ENCODE measurements at regions not wholly inside any gene's neighbourhood (a gene's known extent, or its start where the extent isn't known, plus 50 kb on each side); places are given as distances from the start of the nearest gene placed in this dataset.

- DNase-seq (ENCODE audit: low read depth in 2 of 2): no peak
Measured at GRCh38 chr11:129292092-129292491, 83.6 kb upstream of the BARX2 start.

DNA sequence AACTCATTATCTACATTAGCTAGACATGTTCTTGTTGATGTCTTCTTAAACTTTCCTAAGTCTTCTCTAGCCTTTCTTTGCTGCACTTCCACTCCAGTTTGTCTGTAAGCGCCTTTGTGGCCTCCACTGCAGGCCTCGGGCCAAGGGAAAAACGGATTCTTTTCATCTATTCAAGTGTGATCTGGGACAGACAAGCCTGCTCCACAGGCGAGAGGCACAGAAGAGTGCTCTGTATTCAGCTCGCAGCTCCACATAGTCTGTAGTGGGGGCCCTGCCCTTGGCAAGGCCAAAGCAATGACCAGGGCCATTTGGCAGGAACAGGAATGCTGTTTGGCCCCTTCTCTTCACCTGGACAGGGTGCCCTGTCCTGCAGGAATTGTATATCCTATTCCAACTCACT is 84.1 kb upstream of the BARX2 start:
- DNase-seq (ENCODE audit: low read depth in 2 of 2): no peak

DNA sequence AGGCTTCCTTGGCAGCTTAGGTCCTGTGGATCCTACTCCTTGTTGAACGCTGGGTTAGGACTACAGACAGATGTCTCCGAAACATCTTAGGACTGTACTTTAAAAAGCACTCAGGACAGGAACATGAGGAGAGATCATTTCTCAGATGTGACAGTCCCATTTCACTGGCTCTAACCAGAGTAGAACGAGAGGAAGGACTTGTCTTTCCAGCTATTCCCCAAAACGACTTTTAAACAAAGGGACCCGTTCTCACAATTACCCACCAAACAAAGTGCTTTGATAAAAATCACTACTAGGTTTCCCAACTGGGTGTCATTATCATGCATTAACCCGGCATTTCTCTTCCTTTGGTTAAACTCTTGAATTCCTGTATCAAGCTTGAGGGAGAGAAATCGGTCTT is 84.7 kb upstream of the BARX2 start:
- DNase-seq (ENCODE audit: low read depth in 2 of 2): no peak

DNA sequence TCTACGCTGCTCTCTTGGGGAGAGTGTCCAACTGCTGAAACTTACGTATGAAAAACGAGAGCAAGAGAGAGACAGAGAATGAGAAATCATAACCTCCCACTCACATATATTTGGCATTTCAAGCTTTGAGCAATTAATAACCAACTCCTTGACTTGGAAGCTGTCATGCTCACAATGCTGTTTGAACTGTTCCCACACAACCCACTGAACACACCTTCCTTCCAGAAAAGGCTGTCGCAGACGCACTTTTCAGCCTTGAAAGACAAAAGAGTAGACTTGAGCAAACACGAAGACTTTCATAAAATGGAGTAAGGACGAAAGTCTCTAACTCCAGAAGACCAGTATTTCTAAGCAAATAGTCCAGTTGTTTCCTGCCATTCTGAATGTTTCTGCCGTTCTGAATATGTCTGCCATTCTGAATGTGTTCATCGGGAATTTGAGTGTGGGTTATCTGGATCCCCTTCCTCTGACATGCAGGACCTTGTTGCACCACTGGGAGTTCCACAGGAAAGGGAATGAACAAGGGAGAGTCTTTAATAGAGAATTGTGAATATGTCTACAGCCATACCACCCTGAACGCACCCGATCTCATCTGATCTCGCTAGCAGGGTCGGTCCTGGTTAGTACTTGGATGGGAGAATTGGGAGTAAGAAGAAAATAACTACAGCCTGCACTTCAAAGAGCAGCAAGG is 86.2 kb upstream of the BARX2 start:
- no peak for DNase-seq (ENCODE audit: low read depth in 2 of 2)

GRCh38 chr11:129287920-129288319 is 87.7 kb upstream of the BARX2 start:
- DNase-seq (ENCODE audit: low read depth in 2 of 2): no peak

- DNase-seq (ENCODE audit: low read depth in 2 of 2): no peak
Measured at GRCh38 chr11:129286813-129287212, 88.8 kb upstream of the BARX2 start.

DNA sequence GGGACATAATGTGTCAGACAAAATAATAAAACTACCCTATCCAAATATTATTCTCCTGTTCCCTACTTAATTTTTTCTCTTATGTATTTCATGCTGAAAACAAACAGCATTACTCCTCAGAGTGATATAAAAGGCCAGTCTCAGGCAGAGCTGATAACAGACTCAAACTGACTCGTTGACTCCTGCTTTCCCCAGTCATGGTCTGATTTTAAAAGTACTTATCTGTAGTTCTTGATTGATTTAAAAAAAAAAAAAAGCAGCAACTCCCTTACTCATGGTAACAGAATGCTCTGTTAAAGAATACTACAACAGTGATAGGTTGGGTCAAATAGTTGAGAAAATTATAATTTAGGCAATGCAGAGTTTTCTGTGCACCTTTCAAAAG is 90.3 kb upstream of the BARX2 start:
- DNase-seq (ENCODE audit: low read depth in 2 of 2): no peak

- no peak for DNase-seq (ENCODE audit: low read depth in 2 of 2)
Measured at GRCh38 chr11:129283141-129283540, 91.0 kb upstream of the ARHGAP32 start.

DNA sequence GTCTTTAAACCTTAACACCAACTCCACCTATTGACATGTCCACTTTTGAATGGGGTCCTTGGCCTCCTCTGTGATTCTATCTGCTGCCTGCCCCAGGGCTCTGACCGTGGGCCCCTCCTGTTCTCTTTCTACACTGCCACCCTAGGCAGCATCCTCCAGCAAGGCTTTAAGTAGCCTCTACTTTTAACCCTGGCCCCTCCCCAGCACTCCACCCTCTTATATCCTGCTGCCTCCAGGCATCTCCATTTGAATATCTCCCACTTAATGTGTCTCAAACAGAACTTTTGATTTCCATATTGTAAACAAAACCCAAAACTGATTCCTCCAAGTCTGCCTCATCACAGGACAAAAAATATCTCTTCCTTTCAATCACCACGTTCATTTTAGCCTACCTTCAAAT is 90.5 kb upstream of the ARHGAP32 start:
- no peak for DNase-seq (ENCODE audit: low read depth in 2 of 2)

DNA sequence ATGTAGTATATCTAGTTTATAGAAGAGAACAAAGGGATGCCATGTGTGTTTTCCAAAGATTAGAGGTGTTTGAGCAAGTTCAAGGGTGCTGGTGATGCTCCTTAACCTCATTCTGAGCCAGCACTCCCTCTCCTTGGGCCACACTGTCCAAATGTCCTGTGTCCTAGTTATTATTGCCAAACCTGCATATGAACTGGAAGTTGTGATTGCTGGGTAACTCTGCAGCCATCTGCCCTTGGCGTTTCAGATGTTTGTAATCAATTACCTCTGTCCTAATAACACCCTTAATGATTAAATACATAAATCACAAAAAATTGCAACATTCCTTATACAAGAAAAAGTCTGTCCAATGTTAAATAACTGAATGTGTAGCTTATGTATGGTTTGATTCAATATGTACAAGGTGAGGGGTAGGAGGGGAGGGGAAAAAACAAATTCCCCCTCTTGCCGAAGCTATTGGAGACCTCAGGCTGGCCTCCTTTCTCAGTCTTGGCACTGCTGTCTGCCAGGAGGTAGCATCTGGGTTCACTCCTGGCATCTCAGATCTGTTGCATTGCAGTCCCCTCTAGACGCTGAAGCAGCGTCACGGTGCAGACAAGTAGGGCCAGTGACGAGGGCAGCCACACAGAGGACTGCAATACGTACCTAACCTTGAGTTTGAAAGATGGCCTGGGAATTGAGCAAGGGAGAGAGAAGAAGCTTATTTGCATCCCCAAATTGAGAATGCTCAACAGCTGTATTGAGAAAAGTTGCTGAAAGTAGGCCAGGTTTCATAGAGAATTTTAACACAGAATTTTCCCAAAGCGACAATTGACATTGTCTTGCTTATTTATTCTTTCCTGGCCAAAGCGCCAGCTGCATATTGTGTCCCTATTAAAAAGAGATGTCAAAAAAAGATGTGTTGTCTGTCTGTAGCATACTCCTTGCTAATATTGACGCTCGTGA is 89.6 kb upstream of the ARHGAP32 start:
- no peak for DNase-seq (ENCODE audit: low read depth in 2 of 2)

DNA sequence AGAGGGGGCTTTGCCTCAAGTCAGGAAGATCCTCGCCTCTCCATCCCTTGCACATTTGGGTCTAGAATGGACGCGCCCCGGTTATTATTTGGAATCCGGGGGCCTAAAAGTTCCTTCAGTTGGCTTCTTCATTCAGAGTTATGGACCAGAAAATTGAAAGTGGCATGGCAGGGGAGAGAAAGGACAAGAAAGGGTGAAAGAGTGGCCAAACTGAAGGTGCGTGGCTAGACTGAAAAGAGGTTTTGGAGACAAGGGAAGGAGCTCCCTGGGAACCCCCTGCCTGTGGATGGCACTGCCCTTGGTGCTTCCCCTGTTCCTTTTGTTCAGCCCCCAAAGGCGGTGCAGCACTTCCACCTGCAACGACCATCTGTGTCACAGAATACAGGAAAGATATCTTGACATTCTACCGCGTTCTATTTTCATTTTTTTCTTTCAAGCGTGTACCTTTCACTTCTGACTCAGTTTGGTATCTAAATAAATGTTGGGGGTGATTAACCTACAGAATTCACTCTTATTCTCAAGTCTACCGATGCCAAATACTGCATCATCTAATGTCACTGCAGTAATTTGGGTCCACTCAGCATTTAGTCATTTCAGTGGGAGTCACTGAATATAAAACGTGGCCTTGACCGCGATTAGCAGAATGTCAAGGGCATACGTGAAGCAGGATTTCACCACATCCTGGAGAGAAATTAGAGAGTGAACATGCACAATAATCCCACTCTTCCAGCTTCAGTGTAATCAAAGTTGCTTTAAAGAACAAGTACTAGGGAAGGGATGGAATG is 88.1 kb upstream of the ARHGAP32 start:
- no peak for DNase-seq (ENCODE audit: low read depth in 2 of 2)

DNA sequence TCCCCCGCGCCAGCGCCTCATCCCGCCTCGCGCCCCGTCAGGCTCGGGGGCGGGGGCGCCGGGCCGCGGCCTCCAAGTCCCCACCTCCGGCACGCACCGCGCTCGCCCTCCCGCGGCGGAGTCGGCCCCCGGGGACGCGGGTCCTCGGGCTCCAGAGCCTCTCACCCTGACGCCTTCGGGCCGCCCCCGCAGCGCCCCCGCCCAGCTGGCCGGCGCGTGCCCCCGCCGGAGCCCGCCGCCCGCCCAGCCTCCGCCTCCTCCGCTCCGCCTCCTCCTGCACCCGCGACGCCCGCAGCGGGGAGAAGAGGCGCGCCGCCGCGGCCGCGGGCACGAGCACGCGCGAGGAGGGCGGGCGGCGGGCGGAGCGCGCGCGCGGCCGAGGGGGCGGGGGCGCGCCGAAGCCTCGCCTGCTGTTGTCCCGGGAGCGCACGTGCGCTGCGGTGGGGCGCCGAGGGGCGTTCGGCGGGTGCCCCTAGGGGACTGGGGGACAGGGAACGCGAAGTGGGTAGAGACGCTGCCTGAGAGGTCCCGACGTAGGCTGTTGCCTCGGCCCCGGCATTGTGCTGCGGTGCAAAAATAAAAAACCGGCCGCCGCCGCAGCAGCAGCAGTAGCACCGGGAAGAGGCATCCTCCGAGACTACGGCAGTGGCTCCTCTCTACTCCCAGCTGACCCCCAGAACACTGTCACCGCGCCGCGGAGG is 87.4 kb upstream of the ARHGAP32 start:
- peak; percentile 54 for DNase-seq (ENCODE audit: low read depth in 2 of 2)

GRCh38 chr11:129278586-129279319 is 86.6 kb upstream of the ARHGAP32 start:
- no peak for DNase-seq (ENCODE audit: low read depth in 2 of 2)

GRCh38 chr11:129277198-129277843 is 85.2 kb upstream of the ARHGAP32 start:
- DNase-seq (ENCODE audit: low read depth in 2 of 2): no peak

- DNase-seq (ENCODE audit: low read depth in 2 of 2): no peak
Measured at GRCh38 chr11:129275828-129276227, 83.7 kb upstream of the ARHGAP32 start.

DNA sequence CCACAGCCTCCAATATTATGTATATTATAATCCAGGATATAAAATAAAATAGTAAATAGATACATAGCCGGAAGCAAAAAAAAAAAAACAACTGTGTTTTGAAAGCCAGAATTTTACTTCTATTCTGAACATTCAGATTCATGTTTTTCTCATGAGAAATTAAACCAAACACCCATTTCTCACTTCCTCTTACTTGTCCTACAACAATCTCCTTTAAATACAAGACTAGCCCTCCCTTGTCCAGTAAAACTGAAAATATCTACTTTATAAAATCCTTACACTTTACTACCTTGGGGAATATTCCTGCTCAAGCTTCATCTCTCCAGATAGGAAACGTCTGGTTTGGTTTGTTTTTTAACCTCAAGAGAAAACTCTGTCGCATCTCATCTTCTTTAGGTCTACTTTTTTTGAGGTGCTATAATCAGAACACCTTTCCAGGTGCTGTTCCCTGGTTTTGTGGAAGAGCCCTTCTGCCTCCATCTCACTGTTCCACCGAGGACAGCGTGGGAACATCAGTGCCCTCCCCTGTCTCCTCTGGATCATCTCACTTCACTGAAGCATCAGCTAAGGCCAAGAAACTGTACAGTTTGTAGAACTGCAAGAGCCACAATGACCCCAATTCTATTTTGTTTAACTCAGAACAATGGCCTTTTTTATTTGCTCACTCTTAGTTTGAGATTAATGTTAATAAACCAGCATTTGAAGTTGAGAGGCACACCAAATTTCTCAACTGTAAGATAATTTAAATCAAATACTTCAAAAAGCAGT is 82.0 kb upstream of the ARHGAP32 start:
- no peak for DNase-seq (ENCODE audit: low read depth in 2 of 2)

DNA sequence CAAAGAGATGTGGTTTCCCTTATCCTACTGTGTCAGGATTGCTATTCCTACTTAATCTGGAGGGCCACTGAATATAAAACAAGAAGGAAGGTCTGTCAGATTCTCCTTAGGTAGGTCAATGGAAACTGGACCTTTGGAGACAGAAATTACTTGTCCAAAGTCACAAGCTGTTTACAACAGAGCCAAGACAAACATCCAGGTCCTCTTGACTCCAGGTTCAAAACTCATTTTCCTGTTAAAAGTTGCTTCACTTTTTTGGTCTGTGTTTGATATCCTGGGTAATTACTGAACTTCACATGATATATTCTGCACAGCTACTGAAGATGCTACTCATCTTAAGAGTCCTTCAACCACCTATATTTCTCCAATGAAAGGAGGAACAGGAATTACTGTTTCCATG is 81.2 kb upstream of the ARHGAP32 start:
- no peak for DNase-seq (ENCODE audit: low read depth in 2 of 2)

DNA sequence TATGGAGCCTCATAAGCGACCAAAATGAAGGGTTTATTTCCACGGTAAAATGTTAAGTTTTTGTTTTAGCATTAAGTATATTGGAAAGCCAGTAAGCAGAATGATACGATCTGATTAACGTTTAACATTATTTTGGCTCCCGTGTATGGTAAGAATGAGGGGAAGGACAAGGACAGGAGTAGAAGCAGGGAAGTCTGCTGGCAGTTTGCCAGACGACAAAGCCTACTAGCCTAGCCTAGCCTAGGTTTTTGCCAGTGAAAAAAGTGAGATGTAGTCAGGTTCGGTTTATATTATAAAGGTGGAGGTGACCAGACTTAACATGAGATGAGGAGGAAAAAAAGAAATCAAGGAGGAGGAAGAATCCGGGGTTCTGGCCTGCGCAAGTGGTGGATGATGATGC is 78.9 kb upstream of the ARHGAP32 start:
- DNase-seq (ENCODE audit: low read depth in 2 of 2): no peak

DNA sequence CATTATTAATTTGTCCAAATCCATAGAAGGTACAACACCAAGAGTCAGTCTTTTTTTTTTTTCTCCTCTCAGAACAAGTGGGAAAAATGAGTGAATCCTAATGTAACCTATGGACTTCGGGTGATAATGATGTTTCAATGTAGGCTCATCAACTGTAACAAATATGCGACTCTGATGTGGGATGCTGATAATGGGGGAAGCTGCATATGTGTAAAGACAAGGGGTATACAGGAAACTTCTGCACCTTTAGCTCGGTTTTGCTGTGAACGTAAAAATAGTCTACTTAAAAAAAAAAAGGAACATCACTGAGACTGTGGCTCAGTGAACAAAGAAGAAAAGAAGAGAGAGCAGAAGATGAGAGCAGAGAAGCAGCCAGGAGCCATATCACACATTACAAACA is 78.3 kb upstream of the ARHGAP32 start:
- no peak for DNase-seq (ENCODE audit: low read depth in 2 of 2)

DNA sequence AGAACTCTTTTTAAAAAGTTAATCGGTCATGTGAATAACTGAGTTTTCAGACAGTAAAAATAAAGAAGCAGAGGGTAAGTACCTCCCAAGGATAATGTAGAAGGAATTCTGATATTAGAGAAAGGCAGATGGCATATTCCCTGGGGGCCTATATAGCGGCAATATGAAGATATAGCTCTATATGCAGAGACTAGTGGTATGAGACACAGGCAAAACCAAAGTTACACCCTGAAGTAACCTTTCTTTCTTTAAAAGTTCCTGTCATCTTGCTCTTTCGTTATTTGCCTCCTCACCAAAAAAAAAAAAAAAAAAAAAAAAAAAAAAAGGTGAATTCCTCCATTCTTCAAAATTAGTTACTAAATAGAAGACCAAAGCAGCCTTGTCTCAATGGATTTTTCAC is 76.2 kb upstream of the ARHGAP32 start:
- no peak for DNase-seq (ENCODE audit: low read depth in 2 of 2)

Data from fibroblast of skin of left biceps (primary cell).